Activated naive CD8-positive, alpha-beta T cell treated with anti-CD3 and anti-CD28 coated beads, Interleukin-2, amount 50 U/mL, for 24 hours (primary cell): ENCODE measurements at regions not wholly inside any gene's neighbourhood (a gene's known extent, or its start where the extent isn't known, plus 50 kb on each side); places are given as distances from the start of the nearest gene placed in this dataset.
"Not testable (repeated sequence)": the region's sequence is repeated elsewhere in the genome, so short reads cannot be mapped to it uniquely, and the experiment has no call there.

ENCODE experiments used
- ATAC-seq: fragments of 150-1000 bp; cut with Tn5 transposase; one replicate; pipeline ENCODE4 v1.10.0; 2021
- DNase-seq: peaks from one replicate; pipeline ENCODE4 v3.0.0; 2021
- H3K27ac Mint-ChIP-seq: one replicate; pipeline ENCODE4 v1.8.0; 2021; ENCODE audit warnings: mild to moderate bottlenecking, mixed read lengths
- H3K27me3 Mint-ChIP-seq: one replicate; pipeline ENCODE4 v1.8.0; 2021; ENCODE audit warnings: mixed read lengths
- H3K36me3 Mint-ChIP-seq: one replicate; pipeline ENCODE4 v1.8.0; 2021; ENCODE audit warnings: low read depth, mixed read lengths
- H3K4me1 Mint-ChIP-seq: one replicate; pipeline ENCODE4 v1.8.0; 2021; ENCODE audit warnings: mixed read lengths
- H3K4me3 Mint-ChIP-seq: one replicate; pipeline ENCODE4 v1.8.0; 2021; ENCODE audit warnings: mild to moderate bottlenecking, moderate library complexity, mixed read lengths
- H3K9me3 Mint-ChIP-seq: one replicate; pipeline ENCODE4 v1.8.0; 2021; ENCODE audit warnings: mixed read lengths

DNA sequence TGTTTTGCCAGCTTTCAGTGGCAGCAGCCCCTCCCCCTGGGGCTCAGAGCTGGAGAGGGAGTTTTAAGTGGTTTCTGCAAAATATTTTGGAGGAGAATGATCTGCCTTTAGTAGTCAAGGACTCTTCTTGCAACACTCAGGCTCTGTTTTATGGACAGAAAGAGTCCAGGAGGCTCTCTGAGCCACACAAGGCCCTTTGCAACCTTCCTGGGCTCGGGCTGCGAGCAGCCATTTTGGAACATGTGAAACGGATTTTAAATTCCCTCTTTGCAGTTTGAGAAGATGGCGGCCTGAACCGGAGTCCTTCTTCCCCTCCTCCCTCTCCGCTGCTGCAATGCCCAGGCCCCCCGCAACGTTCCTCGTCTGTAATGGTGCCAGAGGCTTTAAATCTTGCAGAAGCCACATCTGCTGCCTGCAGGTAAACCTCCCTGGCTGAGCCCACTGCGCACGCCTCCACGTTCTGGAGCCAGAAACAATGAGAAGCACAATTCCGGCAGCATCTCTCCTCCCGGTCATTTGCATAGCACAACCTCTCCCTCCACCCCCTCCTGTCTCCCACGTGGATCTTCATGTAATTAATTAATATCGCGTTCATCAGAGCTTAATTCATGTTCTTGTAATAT is 386.1 kb downstream of the SEC14L1 start:
- Mint-ChIP-seq H3K9me3 (no peaks in the 10 kb centered on the region), H3K4me3 (no peak overlapping the region), H3K4me1 (peaks cover 6% of the 10 kb centered on the region), H3K36me3 (no peaks in the 10 kb centered on the region), H3K27ac (no peak overlapping the region), H3K27me3 (peaks cover 17% of the 10 kb centered on the region)
- no peak for DNase-seq
- ATAC-seq = no peak

DNA sequence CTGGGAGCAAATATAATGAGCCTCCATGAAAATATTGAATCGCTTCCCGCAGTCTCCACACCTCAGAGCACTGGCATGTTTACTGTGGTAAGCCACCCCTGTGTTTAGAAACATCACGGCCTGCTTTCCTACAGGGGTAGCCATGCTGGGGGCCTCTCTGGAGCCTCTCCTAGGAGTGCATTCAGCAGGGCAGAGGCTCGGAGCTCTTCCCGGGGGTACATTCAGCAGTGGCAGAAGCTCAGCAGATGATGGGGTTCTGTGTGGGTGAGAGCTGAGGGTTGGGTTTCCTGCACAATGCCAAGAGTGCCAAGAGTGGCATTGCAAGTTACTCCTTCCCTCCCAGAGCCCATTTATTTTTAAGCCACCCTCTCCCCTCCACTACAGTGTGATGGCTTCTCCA is 386.6 kb downstream of the SEC14L1 start:
- ATAC-seq (no peak), DNase-seq (no peak)
- no peaks in the 10 kb centered on the region for H3K9me3 Mint-ChIP-seq
- H3K4me1 Mint-ChIP-seq = peaks cover 6% of the 10 kb centered on the region
- H3K27ac Mint-ChIP-seq = no peak overlapping the region
- no peak overlapping the region for H3K4me3 Mint-ChIP-seq
- no peaks in the 10 kb centered on the region for H3K36me3 Mint-ChIP-seq
- peaks cover 17% of the 10 kb centered on the region for H3K27me3 Mint-ChIP-seq

DNA sequence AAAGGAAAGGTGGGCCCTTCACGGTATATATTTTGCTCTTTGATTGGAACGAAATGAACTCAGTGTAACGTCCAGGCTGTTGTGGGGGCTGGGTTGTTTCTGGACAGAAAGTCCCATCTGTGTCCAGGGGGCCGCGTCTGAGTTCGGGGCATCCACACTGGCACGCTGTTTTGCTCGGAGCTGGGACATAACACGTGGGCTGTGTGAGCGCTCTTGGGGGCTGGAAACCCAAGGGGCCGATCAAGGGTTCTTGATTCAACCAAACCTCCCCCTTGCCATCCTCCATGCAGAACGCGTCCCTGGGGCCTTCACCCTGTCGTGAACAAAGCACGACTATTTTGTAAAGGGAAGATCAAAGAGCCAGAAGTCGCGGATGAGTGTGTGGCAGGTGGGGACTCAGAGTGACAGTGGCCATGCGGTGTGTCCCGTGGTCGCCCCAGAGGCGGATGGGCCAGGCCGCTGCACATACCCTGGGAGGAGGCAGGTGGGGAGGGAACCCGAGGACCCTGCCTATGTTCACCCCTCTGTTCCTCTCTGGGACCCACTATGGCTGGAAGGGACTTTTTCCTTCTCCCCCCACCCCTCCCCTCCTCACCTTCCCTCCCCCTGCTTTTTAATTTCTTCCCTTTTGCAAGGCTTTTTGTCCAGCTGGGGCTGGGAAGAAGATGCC is 387.2 kb downstream of the SEC14L1 start:
- H3K27me3 Mint-ChIP-seq = peaks cover 17% of the 10 kb centered on the region
- DNase-seq = no peak
- no peak overlapping the region for H3K27ac Mint-ChIP-seq
- ATAC-seq = no peak
- peak overlapping the region; percentile 63 for H3K4me3 Mint-ChIP-seq
- no peaks in the 10 kb centered on the region for H3K36me3 Mint-ChIP-seq
- H3K4me1 Mint-ChIP-seq = peaks cover 6% of the 10 kb centered on the region
- H3K9me3 Mint-ChIP-seq = no peaks in the 10 kb centered on the region

DNA sequence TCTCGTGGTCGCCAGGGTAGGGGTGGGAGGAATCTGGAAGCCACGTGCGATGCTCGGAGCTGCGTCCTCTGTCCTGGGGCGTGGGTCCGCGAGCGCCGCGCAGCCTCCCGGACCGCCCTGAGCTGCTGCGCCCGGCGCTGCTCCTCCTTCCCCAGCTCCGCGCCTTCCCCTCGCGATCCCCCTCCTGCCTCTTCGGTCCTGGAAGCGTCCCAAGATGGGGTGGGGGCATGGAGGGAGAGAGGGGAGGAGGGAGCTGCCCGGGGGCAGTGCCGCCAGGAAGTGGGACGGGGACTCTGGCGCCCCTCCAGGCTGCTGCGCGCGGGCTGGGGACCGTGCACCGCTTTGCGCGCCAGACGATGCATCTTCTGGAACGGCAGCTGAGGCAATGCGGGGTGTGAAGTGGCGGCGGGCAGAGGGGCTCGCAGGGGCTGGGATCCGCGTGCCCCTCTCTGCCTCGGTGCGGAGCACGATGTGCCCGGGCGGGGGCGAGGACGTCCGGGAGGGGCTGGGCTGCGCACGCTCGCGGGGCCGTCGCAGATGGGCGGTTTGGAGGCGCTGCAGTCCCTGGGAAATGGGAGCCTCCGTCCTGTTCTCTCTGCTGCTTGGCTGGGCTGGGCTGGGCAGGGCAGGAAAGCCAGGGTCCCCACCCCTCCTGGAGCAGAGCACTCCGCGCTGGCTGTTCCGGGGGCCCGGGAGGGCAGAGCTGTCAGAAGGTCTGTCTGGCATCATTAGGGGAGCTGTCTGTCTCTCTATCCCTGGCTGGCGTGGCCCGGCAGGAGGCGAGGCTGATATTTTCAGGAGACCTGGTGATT is 388.0 kb downstream of the SEC14L1 start:
- peaks cover 6% of the 10 kb centered on the region for H3K4me1 Mint-ChIP-seq
- H3K27ac Mint-ChIP-seq = no peak overlapping the region
- no peaks in the 10 kb centered on the region for H3K9me3 Mint-ChIP-seq
- ATAC-seq = peak; percentile 75
- peaks cover 17% of the 10 kb centered on the region for H3K27me3 Mint-ChIP-seq
- H3K4me3 Mint-ChIP-seq = peak overlapping the region; percentile 69
- DNase-seq = peak; percentile 57
- H3K36me3 Mint-ChIP-seq = no peaks in the 10 kb centered on the region

DNA sequence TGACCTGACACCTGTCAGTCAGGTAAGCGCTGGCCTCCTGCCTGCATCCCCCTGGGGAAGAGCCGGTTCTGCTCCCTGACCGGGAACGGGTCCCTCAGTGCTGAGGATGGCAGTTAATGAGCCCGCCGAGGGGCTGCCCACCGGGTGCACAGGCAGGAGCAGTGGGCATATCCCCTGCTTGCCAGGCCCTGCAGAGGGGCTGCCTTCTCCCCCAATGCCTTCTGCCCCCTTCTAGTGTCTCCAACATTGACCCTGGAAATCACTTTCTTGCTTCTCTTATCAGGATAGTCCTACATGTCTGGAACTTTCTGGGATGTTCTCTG is 388.5 kb downstream of the SEC14L1 start:
- H3K27ac Mint-ChIP-seq = no peak overlapping the region
- H3K27me3 Mint-ChIP-seq = peaks cover 17% of the 10 kb centered on the region
- H3K4me3 Mint-ChIP-seq = peak overlapping the region; percentile 69
- no peaks in the 10 kb centered on the region for H3K36me3 Mint-ChIP-seq
- peaks cover 6% of the 10 kb centered on the region for H3K4me1 Mint-ChIP-seq
- no peak for ATAC-seq
- no peak for DNase-seq
- H3K9me3 Mint-ChIP-seq = no peaks in the 10 kb centered on the region

DNA sequence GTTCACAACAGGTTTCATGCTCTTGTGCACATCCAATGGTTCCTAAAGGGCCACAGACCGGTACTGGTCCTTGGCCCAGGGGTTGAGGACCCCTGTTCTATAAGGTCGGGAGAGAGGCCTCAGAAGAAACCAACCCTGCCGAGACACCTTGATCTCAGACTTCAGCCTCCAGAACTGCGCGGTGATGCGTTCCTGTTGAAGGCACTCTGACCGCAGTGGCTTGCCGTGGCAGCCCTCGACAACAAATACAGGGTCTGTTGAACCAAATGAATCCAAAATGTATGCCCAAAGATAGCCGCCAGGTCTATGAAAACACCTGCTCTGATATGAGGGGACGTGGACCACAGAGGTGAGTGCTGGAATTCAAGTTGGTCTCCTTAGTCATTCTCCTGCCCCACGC is 389.8 kb downstream of the SEC14L1 start:
- ATAC-seq = no peak
- Mint-ChIP-seq H3K9me3 (no peaks in the 10 kb centered on the region), H3K27ac (no peak overlapping the region), H3K4me1 (peaks cover 11% of the 10 kb centered on the region), H3K4me3 (no peak overlapping the region), H3K27me3 (peaks cover 17% of the 10 kb centered on the region), H3K36me3 (peaks cover 3% of the 10 kb centered on the region)
- no peak for DNase-seq

DNA sequence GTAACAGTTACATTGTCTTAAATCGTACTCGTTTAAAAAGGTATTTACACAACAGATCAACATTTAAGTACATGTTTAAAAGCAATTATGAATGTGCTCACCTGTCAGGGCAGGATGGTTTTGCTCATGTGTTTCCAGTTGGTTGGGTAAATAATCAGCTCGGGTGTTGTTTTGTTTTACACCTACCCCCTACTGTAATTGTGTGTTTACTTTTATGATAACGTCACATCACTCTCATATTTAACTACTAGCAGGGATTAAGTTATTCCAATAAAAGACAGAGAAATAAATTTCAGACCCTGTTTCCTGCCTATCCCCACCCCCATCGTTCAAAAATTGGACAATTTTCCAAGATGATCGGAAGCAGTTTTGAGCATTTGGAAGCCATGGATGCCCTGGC is 390.2 kb downstream of the SEC14L1 start:
- Mint-ChIP-seq H3K27me3 (peaks cover 17% of the 10 kb centered on the region), H3K27ac (no peak overlapping the region), H3K4me1 (peaks cover 15% of the 10 kb centered on the region), H3K36me3 (peaks cover 3% of the 10 kb centered on the region), H3K4me3 (no peak overlapping the region), H3K9me3 (no peaks in the 10 kb centered on the region)
- ATAC-seq (no peak), DNase-seq (no peak)

DNA sequence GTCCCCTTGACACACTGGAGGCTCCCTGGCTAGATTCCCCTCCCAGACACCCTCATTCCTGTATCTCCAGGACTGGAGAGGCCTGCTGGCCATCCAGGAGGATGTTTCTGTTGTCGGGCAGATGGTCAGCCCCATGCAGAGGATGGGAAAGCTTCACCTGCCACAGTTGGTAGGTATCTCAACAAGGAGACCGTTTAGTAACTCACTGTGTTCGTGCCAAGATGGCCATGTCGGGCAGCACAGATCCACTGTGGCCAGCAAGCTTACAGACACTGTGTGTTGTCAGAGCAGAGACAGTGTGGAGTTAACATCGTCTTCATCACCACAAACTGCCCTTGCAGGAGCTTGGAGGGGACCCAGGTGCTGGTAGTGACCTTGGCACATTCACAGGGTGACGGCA is 390.9 kb downstream of the SEC14L1 start:
- Mint-ChIP-seq H3K27ac (no peak overlapping the region), H3K4me3 (no peak overlapping the region), H3K36me3 (peaks cover 3% of the 10 kb centered on the region), H3K4me1 (peaks cover 17% of the 10 kb centered on the region), H3K9me3 (no peaks in the 10 kb centered on the region), H3K27me3 (peaks cover 17% of the 10 kb centered on the region)
- DNase-seq = no peak
- ATAC-seq = no peak

DNA sequence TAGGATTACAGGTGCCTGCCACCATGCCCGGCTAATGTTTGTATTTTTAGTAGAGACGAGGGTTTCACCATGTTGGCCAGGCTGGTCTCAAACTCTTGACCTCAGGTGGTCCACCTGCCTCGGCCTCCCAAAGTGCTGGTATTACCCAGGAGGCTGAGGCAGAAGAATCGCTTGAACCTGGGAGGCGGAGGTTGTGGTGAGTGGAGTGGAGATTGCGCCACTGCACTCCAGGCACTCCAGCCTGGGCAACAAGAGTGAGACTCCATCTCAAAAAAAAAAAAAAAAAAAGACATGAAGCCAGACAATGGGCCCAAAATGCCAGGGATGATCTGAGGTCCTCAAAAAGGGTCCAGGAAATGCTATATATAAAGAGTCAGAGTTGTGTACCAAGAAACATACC is 392.9 kb downstream of the SEC14L1 start:
- ATAC-seq, H3K4me3 Mint-ChIP-seq, H3K27ac Mint-ChIP-seq, H3K9me3 Mint-ChIP-seq, H3K36me3 Mint-ChIP-seq, DNase-seq: not testable (repeated sequence)
- Mint-ChIP-seq H3K27me3 (peaks cover 15% of the 10 kb centered on the region), H3K4me1 (peaks cover 14% of the 10 kb centered on the region)

DNA sequence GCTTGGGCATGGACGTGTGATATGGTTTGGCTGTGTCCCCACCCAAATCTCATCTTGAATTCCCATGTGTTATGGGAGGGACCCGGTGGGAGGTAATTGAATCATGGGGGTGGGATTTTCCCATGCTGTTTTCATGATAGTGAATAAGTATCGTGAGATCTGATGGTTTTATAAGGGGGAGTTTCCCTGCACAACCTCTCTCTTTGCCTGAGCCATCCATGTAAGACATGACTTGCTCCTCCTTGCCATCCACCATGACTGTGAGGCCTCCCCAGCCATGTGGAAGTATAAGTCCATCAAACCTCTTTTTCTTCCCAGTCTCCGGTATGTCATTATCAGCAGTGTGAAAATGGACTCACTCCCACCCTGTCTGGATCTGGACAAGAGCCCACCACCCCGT is 393.4 kb downstream of the SEC14L1 start:
- H3K27me3 Mint-ChIP-seq = peaks cover 12% of the 10 kb centered on the region
- H3K27ac Mint-ChIP-seq = no peak overlapping the region
- H3K9me3 Mint-ChIP-seq = no peaks in the 10 kb centered on the region
- H3K4me3 Mint-ChIP-seq = no peak overlapping the region
- ATAC-seq = no peak
- H3K4me1 Mint-ChIP-seq = peaks cover 11% of the 10 kb centered on the region
- DNase-seq = no peak
- H3K36me3 Mint-ChIP-seq = peaks cover 3% of the 10 kb centered on the region

DNA sequence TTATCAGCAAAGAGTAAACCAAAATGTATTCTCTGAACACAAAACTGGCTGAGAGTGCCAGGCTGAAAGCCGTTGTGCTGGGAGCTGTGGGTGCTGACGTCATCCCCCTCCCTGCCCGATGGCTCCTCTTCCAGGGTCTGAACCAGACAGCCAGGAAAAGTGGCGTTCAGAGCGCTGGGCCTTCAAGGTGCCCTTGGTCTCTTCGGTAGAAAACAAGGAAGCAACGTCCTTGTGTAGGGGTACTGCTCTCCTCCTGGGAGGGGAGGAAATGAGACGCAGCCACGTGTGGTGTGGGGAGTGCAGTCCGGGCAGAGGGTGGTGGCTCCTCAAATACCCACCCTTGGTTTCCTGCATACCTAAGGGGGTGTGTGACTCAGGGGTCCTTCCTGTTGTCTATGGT is 394.7 kb downstream of the SEC14L1 start:
- Mint-ChIP-seq H3K4me3 (no peak overlapping the region), H3K4me1 (peaks cover 11% of the 10 kb centered on the region), H3K27me3 (peaks cover 9% of the 10 kb centered on the region), H3K9me3 (no peaks in the 10 kb centered on the region), H3K27ac (peak overlapping the region; percentile 54), H3K36me3 (peaks cover 3% of the 10 kb centered on the region)
- DNase-seq (no peak), ATAC-seq (peak; percentile 43)

DNA sequence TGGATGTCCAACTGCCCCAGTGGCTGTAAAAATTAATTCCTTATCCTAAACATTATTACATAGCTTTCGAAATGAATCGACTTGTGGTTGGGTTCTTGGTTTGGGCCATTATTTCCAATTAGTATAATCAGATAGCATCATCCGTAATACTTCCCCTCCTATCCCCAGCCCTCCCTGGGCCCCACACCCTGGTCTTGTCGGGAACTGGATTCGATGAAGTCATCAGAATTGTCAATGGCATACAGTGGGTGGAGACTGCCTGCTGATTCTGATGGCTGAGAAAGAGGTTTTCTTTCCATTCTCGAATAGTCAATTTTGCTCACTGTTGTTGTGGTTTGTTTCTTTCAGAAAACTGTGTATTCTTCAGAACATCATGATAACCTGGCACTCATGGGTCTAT is 395.1 kb downstream of the SEC14L1 start:
- ATAC-seq = no peak
- Mint-ChIP-seq H3K36me3 (peaks cover 3% of the 10 kb centered on the region), H3K9me3 (no peaks in the 10 kb centered on the region), H3K27me3 (peaks cover 4% of the 10 kb centered on the region), H3K27ac (no peak overlapping the region), H3K4me3 (no peak overlapping the region), H3K4me1 (peaks cover 11% of the 10 kb centered on the region)
- no peak for DNase-seq

DNA sequence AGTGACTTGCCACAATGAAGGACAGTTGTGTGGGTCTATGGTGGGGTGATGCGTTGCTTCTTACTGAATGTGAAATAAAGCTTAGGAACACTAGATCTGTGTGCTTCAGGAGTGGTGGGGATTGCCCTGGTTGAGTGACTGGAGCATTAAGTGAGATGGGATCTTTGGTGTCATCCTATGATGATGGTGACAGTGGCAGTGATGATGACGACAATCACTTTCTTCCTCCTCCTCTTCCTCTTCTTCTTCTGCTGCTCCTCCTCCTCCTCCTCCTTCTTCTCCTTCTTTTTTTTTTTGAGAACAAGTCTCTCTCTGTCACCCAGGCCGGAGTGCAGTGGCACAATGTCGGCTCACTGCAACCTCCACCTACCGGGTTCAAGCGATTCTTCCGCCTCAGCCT is 396.8 kb downstream of the SEC14L1 start:
- Mint-ChIP-seq H3K9me3 (no peaks in the 10 kb centered on the region), H3K27me3 (peaks cover 4% of the 10 kb centered on the region), H3K4me3 (no peak overlapping the region), H3K4me1 (peaks cover 11% of the 10 kb centered on the region), H3K27ac (no peak overlapping the region), H3K36me3 (peaks cover 3% of the 10 kb centered on the region)
- DNase-seq (no peak), ATAC-seq (no peak)

DNA sequence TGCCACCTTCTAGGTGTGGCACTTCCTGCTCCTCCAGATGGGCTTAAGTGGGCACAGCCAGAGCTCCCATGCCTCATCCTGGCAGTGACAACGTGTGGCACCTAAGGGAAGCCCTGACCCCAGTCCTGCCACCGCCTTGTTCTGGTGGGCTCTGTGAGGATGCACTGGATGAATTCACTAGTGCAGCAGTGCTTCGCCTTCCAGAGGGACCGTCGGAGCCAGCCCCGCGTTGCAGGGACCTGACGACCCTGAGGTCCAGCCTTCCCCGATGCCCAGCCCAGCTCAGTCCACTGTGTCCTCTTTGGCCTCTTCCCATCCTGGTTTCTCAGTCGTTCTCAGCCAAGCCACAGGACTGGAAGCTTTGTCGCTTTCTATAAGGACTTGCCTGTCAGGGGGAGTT is 399.8 kb downstream of the SEC14L1 start:
- H3K27ac Mint-ChIP-seq = no peak overlapping the region
- H3K9me3 Mint-ChIP-seq = no peaks in the 10 kb centered on the region
- H3K27me3 Mint-ChIP-seq = peaks cover 4% of the 10 kb centered on the region
- no peaks in the 10 kb centered on the region for H3K36me3 Mint-ChIP-seq
- DNase-seq (no peak), ATAC-seq (no peak)
- no peak overlapping the region for H3K4me3 Mint-ChIP-seq
- peaks cover 7% of the 10 kb centered on the region for H3K4me1 Mint-ChIP-seq

DNA sequence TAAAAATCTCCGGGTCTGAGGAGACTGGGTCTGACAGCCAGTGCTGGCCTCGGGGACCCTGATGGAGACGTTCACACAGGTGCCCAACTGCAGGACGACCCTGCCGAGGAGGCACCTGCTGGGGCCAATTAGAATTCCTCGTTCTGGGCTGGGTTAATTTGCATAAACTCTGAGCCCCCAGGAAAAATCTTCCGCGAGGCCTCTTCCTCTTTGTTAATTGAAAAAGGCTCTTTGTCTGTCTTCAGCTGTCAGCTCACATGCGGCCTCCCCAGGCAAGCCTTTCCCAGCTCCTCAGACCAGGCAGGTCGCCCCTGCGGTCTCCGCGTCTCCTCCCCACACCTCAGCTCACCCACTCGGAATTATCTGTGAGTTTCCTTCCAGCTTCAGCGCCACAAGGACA is 400.2 kb downstream of the SEC14L1 start:
- Mint-ChIP-seq H3K9me3 (no peaks in the 10 kb centered on the region), H3K27me3 (peaks cover 4% of the 10 kb centered on the region), H3K4me1 (peaks cover 2% of the 10 kb centered on the region), H3K36me3 (no peaks in the 10 kb centered on the region), H3K4me3 (no peak overlapping the region), H3K27ac (peak overlapping the region; percentile 19)
- DNase-seq (no peak), ATAC-seq (no peak)
